K562 (cell line): ENCODE measurements at regions not wholly inside any gene's neighbourhood (a gene's known extent, or its start where the extent isn't known, plus 50 kb on each side); places are given as distances from the start of the nearest gene placed in this dataset.

Experiments used
- CBX8 ChIP-seq: fragments of 200-600 bp; sonication (generic); IDR thresholded peaks from 2 replicates; pipeline ENCODE4 v1.6.1; 2012; ENCODE audit warnings: borderline replicate concordance, mixed run types, low read depth, mild to moderate bottlenecking, moderate library complexity, mixed read lengths, low read length, control low read depth, inconsistent platforms; ENCODE audit not compliant: poor library complexity, severe bottlenecking; ENCODE audit errors: extremely low read depth
- EP300 ChIP-seq: IDR thresholded peaks from 2 replicates; pipeline ENCODE4 v1.6.1; 2012; ENCODE audit warnings: low read length, improper control_type of control experiment
- HDAC6 ChIP-seq: IDR thresholded peaks from 2 replicates; pipeline ENCODE4 v1.6.1; 2012; ENCODE audit warnings: low read depth, mild to moderate bottlenecking, control low read depth, inconsistent platforms, low read length, moderate library complexity
- RAD21 ChIP-seq, 2 experiments: fragments of 250-450 bp in 1 of 2; fragments of 450-650 bp in 1 of 2; sonication (Bioruptor Pico) in 1 of 2; formaldehyde crosslinking in 1 of 2; IDR thresholded peaks in 1 of 2; conservative IDR thresholded peaks in 1 of 2; 2 replicates each; pipeline versions ENCODE4 v1.4.0 to v1.8.0; 2020 to 2022; ENCODE audit warnings: mild to moderate bottlenecking in 2 of 2, moderate library complexity in 1 of 2
- TBP ChIP-seq: optimal IDR thresholded peaks from 2 replicates; pipeline ENCODE3; 2011; ENCODE audit warnings: low read depth, low read length, improper control_type of control experiment
- ZNF507 ChIP-seq: conservative IDR thresholded peaks from 2 replicates; pipeline ENCODE4 v1.6.1; 2017; ENCODE audit warnings: missing genetic modification characterization, missing compliant biosample characterization
- TF ChIP-seq, protein P1 (sequence below), 3 experiments: IDR thresholded peaks in 2 of 3; conservative IDR thresholded peaks in 1 of 3; 2 replicates each; pipeline ENCODE4 v1.5.1; 2011 to 2012; ENCODE audit warnings: low read length in 3 of 3, mild to moderate bottlenecking in 3 of 3, control low read depth in 2 of 3, improper control_type of control experiment in 1 of 3, inconsistent platforms in 1 of 3, low read depth in 1 of 3, mixed read lengths in 1 of 3, moderate library complexity in 1 of 3; ENCODE audit not compliant: insufficient read depth in 2 of 3
- TF ChIP-seq, protein P2 (sequence below): sonication (generic); formaldehyde crosslinking; IDR thresholded peaks from 2 replicates; pipeline ENCODE4 v1.5.0; 2020; ENCODE audit warnings: missing genetic modification reagents
- TF ChIP-seq, protein P3 (sequence below): fragments of 450-650 bp; IDR thresholded peaks from 2 replicates; pipeline ENCODE4 v1.6.1; 2016; ENCODE audit warnings: missing biosample characterization, missing genetic modification characterization

DNA sequence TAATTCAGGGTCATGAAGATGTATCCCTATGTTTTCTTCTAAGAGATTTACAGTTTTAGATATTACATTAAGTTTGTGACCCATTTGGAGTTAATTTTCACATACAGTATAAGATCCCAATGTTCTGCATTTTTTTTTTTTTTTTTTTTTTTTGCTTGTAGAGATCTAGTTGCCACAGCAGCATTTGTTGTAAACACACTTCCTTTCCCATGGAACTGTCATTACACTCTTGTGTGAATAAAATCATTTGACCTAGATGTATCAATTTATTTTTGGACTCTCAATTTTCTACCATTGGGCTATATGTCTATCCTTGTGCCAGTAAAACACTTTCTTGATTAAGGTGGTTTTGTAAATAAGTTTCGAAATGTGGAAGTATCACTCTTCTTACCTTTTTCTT lies 1107.2 kb downstream of the TECRL start:
- TF ChIP-seq, protein P1, sequence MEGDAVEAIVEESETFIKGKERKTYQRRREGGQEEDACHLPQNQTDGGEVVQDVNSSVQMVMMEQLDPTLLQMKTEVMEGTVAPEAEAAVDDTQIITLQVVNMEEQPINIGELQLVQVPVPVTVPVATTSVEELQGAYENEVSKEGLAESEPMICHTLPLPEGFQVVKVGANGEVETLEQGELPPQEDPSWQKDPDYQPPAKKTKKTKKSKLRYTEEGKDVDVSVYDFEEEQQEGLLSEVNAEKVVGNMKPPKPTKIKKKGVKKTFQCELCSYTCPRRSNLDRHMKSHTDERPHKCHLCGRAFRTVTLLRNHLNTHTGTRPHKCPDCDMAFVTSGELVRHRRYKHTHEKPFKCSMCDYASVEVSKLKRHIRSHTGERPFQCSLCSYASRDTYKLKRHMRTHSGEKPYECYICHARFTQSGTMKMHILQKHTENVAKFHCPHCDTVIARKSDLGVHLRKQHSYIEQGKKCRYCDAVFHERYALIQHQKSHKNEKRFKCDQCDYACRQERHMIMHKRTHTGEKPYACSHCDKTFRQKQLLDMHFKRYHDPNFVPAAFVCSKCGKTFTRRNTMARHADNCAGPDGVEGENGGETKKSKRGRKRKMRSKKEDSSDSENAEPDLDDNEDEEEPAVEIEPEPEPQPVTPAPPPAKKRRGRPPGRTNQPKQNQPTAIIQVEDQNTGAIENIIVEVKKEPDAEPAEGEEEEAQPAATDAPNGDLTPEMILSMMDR (IDR thresholded peaks at IDR 0.05 in 2 of 3, conservative IDR thresholded peaks at IDR 0.05 in 1 of 3; ENCODE audit: insufficient read depth in 2 of 3, low read depth in 1 of 3, low read length in 3 of 3) = no peak
- TF ChIP-seq RAD21 (CRISPR knock-in tag; conservative IDR thresholded peaks at IDR 0.05 in 1 of 2, IDR thresholded peaks at IDR 0.05 in 1 of 2) (no peak), EP300 (no peak), CBX8 (no peak), HDAC6 (no peak), ZNF507 (tag) (no peak), TBP (no peak)
- TF ChIP-seq, protein P2, sequence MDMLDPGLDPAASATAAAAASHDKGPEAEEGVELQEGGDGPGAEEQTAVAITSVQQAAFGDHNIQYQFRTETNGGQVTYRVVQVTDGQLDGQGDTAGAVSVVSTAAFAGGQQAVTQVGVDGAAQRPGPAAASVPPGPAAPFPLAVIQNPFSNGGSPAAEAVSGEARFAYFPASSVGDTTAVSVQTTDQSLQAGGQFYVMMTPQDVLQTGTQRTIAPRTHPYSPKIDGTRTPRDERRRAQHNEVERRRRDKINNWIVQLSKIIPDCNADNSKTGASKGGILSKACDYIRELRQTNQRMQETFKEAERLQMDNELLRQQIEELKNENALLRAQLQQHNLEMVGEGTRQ (CRISPR knock-in tag) = no peak
- TF ChIP-seq, protein P3, sequence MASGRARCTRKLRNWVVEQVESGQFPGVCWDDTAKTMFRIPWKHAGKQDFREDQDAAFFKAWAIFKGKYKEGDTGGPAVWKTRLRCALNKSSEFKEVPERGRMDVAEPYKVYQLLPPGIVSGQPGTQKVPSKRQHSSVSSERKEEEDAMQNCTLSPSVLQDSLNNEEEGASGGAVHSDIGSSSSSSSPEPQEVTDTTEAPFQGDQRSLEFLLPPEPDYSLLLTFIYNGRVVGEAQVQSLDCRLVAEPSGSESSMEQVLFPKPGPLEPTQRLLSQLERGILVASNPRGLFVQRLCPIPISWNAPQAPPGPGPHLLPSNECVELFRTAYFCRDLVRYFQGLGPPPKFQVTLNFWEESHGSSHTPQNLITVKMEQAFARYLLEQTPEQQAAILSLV (tag) = no peak
